HG02588 (cell line): ENCODE measurements at regions not wholly inside any gene's neighbourhood (a gene's known extent, or its start where the extent isn't known, plus 50 kb on each side); places are given as distances from the start of the nearest gene placed in this dataset.
"Not testable (repeated sequence)": the region's sequence is repeated elsewhere in the genome, so short reads cannot be mapped to it uniquely, and the experiment has no call there.

Experiments
- ATAC-seq: cut with Tn5 transposase; IDR thresholded peaks from one replicate; pipeline ENCODE4 v1.9.1; 2021; ENCODE audit warnings: mild to moderate bottlenecking, moderate library complexity; ENCODE audit not compliant: unreplicated experiment

DNA sequence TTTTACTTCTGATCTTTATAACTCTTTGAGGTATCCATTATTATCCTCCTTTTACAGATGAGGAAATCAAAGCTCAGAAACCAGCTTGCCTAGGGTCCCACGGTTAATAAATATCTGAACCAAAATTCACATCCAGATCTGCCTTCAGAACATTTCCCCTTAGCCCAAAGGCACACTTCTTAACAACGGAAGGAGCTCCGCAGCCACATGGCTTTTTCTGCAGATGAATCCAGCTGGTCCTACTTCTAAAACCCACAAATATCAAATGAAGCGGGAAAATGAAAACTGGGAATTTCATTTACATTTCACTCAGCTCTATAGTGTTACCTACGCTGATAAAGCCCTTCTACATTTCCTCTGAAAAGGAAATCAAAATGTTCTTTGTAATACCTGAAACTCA lies 357.0 kb upstream of the ID2 start:
- ATAC-seq = no peak

- ATAC-seq = no peak
Observed at GRCh38 chr2:8327371-8328100, 354.3 kb upstream of the ID2 start.

GRCh38 chr2:8328217-8328616 lies 353.6 kb upstream of the ID2 start:
- no peak for ATAC-seq

GRCh38 chr2:8329660-8330622 lies 351.9 kb upstream of the ID2 start:
- ATAC-seq = no peak

GRCh38 chr2:8331068-8331467 lies 350.8 kb upstream of the ID2 start:
- no peak for ATAC-seq

GRCh38 chr2:8332646-8333045 lies 349.2 kb upstream of the ID2 start:
- no peak for ATAC-seq

GRCh38 chr2:8333177-8333831 lies 348.6 kb upstream of the ID2 start:
- ATAC-seq = no peak

DNA sequence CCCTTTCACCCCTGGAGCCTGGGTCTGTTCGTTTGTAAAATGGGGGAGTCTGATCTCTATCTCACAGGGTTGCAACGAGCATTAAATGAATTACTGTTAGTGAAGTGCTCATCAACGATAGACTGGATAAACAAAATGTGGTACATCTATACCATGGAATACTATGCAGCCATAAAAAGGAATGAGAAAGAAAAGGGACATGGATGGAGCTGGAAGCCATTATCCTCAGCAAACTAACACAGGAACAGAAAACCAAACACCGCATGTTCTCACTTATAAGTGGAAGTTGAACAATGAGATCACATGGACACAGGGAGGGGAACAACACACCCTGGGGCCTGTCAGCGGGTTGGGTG lies 348.0 kb upstream of the ID2 start:
- ATAC-seq = not testable (repeated sequence)

- no peak for ATAC-seq
Observed at GRCh38 chr2:8334866-8335325, 347.0 kb upstream of the ID2 start.

GRCh38 chr2:8335801-8336200 lies 346.1 kb upstream of the ID2 start:
- ATAC-seq = no peak

GRCh38 chr2:8337321-8337720 lies 344.5 kb upstream of the ID2 start:
- ATAC-seq = no peak

GRCh38 chr2:8342407-8342806 lies 339.4 kb upstream of the ID2 start:
- no peak for ATAC-seq

DNA sequence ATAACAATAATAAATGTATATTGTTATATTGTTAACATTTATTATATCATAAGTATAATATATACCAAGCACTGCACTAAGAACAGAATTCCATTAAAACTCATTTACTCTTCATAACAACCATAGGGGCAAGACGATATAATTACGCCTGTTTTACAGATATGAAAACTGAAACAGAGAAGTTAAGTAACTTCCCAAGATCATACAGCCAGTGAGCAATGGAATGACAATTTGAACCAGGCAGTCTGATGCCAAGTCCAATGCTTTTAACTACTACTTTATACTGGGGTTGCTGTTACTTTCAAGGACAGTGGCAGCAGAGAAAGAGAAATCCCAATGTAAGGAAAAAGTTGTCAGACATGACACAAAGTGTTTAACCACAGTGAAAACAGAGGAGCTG lies 338.8 kb upstream of the ID2 start:
- ATAC-seq = no peak

GRCh38 chr2:8344144-8345097 lies 337.4 kb upstream of the ID2 start:
- no peak for ATAC-seq

DNA sequence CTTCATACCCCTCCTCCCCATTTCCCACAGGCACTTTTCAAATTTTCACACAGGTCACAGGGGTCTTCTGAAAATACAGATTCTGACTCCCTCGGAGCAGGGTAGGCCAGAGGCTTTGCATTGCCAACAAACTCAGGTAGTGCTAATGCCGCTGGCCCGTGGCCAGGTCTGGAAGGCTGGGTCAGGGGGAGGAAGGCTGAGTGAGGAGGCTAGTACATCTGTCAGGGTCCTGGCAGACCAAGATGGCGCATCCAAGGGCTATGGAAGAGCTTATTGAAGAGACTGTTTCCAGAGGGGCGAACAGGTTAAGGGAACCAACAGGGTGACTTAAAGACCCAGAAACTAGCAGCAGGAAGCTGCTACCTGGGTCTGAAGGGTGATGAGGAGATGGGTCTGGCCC lies 336.7 kb upstream of the ID2 start:
- no peak for ATAC-seq

DNA sequence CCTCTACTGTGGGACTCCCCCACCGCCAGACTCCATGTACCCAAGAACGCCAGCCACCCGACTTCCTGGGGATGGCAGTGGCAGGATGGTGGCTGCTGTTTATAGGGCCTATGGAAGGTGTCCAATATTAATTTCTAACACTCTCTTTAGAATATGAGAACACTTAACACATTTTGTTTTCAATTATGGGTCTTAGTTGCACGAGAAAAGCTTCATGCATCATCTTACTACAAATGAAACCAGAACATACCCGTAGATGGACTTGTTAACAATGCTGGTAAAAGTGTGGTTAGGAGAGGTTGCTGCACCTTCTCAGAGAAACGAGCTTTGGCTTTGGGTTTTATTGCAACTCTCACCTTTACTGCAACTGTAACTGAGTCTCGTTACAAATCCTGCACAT lies 335.6 kb upstream of the ID2 start:
- no peak for ATAC-seq

GRCh38 chr2:8346706-8347430 lies 335.0 kb upstream of the ID2 start:
- ATAC-seq = no peak

GRCh38 chr2:8348911-8349310 lies 332.9 kb upstream of the ID2 start:
- not testable (repeated sequence) for ATAC-seq

DNA sequence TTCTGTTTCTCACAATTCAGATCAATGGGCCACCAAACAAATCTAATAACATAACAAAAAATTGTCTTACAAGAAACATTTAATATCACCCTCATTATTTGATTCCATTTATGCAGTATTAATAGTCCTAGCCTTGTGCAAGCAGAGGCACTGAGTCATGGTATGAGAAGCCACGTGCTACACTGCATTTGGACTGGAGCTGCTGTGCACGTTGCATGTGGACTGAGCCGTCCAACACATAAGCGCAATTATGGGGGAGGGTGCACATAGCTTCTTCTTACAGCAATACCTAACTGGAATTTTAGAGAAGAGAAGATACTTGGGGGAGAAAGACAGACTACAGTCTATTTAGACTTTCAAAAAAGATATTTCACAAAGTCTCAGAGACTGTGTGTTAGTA lies 329.6 kb upstream of the ID2 start:
- ATAC-seq = no peak

GRCh38 chr2:8352989-8353388 lies 328.9 kb upstream of the ID2 start:
- no peak for ATAC-seq
